Retinal pigment epithelial cell (primary cell): ENCODE measurements at regions not wholly inside any gene's neighbourhood (a gene's known extent, or its start where the extent isn't known, plus 50 kb on each side); places are given as distances from the start of the nearest gene placed in this dataset.
"Not testable (repeated sequence)": the region's sequence is repeated elsewhere in the genome, so short reads cannot be mapped to it uniquely, and the experiment has no call there.

Source experiments
- DNase-seq: peaks from one replicate; pipeline ENCODE4 v3.0.0-alpha.2; 2010; ENCODE audit warnings: low read depth
- H3K4me3 ChIP-seq: 2 replicates; pipeline ENCODE4 v1.5.1; 2011; ENCODE audit warnings: mild to moderate bottlenecking, low read length, control low read depth, moderate library complexity
- CTCF ChIP-seq: conservative IDR thresholded peaks from 2 replicates; pipeline ENCODE4 v1.5.1; 2011; ENCODE audit warnings: low read depth, low read length, control low read depth, inconsistent platforms

- TF ChIP-seq CTCF: no peak
- no peak overlapping the region for H3K4me3 ChIP-seq
- DNase-seq: no peak
These were observed 148.1 kb upstream of the EOLA2 start for GRCh38 chrX:150086371-150086770.

- H3K4me3 ChIP-seq: no peak overlapping the region
- no peak for DNase-seq
- TF ChIP-seq CTCF: no peak
These were observed 149.3 kb upstream of the EOLA2 start for GRCh38 chrX:150087612-150088011.

- no peak for DNase-seq
- no peak overlapping the region for H3K4me3 ChIP-seq
- no peak for TF ChIP-seq CTCF
These were observed 149.8 kb upstream of the EOLA2 start for GRCh38 chrX:150088042-150088441.

- no peak overlapping the region for H3K4me3 ChIP-seq
- TF ChIP-seq CTCF: no peak
- no peak for DNase-seq
These were observed 150.7 kb upstream of the EOLA2 start for GRCh38 chrX:150088766-150089518.

GRCh38 chrX:150091300-150091699 is 153.0 kb upstream of the EOLA2 start:
- DNase-seq, H3K4me3 ChIP-seq: not testable (repeated sequence)

GRCh38 chrX:150092549-150092948 is 154.3 kb upstream of the EOLA2 start:
- TF ChIP-seq CTCF: no peak
- no peak for DNase-seq
- no peak overlapping the region for H3K4me3 ChIP-seq

- H3K4me3 ChIP-seq: no peak overlapping the region
- DNase-seq: no peak
- no peak for TF ChIP-seq CTCF
These were observed 156.1 kb upstream of the EOLA2 start for GRCh38 chrX:150094375-150094774.

- DNase-seq: peak; percentile 32
- H3K4me3 ChIP-seq: no peak overlapping the region
- no peak for TF ChIP-seq CTCF
These were observed 156.7 kb upstream of the EOLA2 start for GRCh38 chrX:150094996-150095395.
